CD14-positive monocyte (primary cell): ENCODE measurements at regions not wholly inside any gene's neighbourhood (a gene's known extent, or its start where the extent isn't known, plus 50 kb on each side); places are given as distances from the start of the nearest gene placed in this dataset.

Source experiments
- DNase-seq, 3 donors: peaks; one replicate each; pipeline ENCODE4 v3.0.0-alpha.2; 2011 to 2022
- H2AFZ ChIP-seq: 2 replicates; pipeline ENCODE4 v1.6.0; 2012; ENCODE audit warnings: mild to moderate bottlenecking, low read depth, low read length, inconsistent platforms; ENCODE audit not compliant: insufficient read depth, poor library complexity, severe bottlenecking
- H3K27ac ChIP-seq, 2 donors: 1 replicate in 1 of 2; 2 replicates in 1 of 2; pipeline ENCODE4 v1.5.1; 2012 to 2013; ENCODE audit warnings: low read length in 2 of 2, control low read depth in 1 of 2, inconsistent platforms in 1 of 2, low read depth in 1 of 2, mild to moderate bottlenecking in 1 of 2
- H3K27me3 ChIP-seq, 2 donors: one replicate each; pipeline versions ENCODE4 v1.6.0 to v1.6.1; 2011 to 2013; ENCODE audit warnings: low read length in 2 of 2; ENCODE audit not compliant: control insufficient read depth in 2 of 2, insufficient read depth in 2 of 2
- H3K36me3 ChIP-seq, 2 donors: replicated peaks in 1 of 2; 1 replicate in 1 of 2; 2 replicates in 1 of 2; pipeline versions ENCODE4 v1.5.1 to v1.6.1; 2012 to 2013; ENCODE audit warnings: low read length in 2 of 2, control low read depth in 1 of 2, inconsistent platforms in 1 of 2, mild to moderate bottlenecking in 1 of 2; ENCODE audit not compliant: insufficient read depth in 2 of 2, control insufficient read depth in 1 of 2
- H3K4me1 ChIP-seq, 2 donors: 1 replicate in 1 of 2; 2 replicates in 1 of 2; pipeline versions ENCODE4 v1.5.1 to v1.6.1; 2012 to 2013; ENCODE audit warnings: low read length in 2 of 2, control low read depth in 1 of 2, inconsistent platforms in 1 of 2, mild to moderate bottlenecking in 1 of 2, moderate library complexity in 1 of 2; ENCODE audit not compliant: insufficient read depth in 2 of 2, control insufficient read depth in 1 of 2
- H3K4me2 ChIP-seq: replicated peaks from 2 replicates; pipeline ENCODE3; 2012; ENCODE audit warnings: low read length, moderate library complexity, mild to moderate bottlenecking; ENCODE audit not compliant: poor library complexity, severe bottlenecking; ENCODE audit errors: extremely low read depth
- H3K4me3 ChIP-seq, 3 experiments: fragments of 200-600 bp in 1 of 3; sonication (generic) in 1 of 3; replicated peaks in 1 of 3; 1 replicate in 2 of 3; 2 replicates in 1 of 3; pipeline ENCODE4 v1.5.1; 2011 to 2013; ENCODE audit warnings: low read length in 3 of 3, mild to moderate bottlenecking in 3 of 3, control low read depth in 2 of 3, low read depth in 2 of 3, inconsistent platforms in 1 of 3, moderate library complexity in 1 of 3
- H3K79me2 ChIP-seq: 2 replicates; pipeline ENCODE4 v1.6.0; 2012; ENCODE audit warnings: mild to moderate bottlenecking, control low read depth, inconsistent platforms, low read length, moderate library complexity; ENCODE audit not compliant: insufficient read depth
- H3K9ac ChIP-seq: 2 replicates; pipeline ENCODE4 v1.6.0; 2017; ENCODE audit warnings: low read length, mild to moderate bottlenecking; ENCODE audit not compliant: insufficient read depth, poor library complexity, severe bottlenecking
- H3K9me3 ChIP-seq, 2 donors: replicated peaks in 1 of 2; 1 replicate in 1 of 2; 2 replicates in 1 of 2; pipeline versions ENCODE4 v1.5.1 to v1.6.1; 2012 to 2013; ENCODE audit warnings: low read length in 2 of 2, control low read depth in 1 of 2; ENCODE audit not compliant: control insufficient read depth in 1 of 2, insufficient read depth in 1 of 2
- H4K20me1 ChIP-seq: 2 replicates; pipeline ENCODE4 v1.6.0; 2012; ENCODE audit warnings: mild to moderate bottlenecking, low read length, control low read depth, moderate library complexity; ENCODE audit not compliant: insufficient read depth
- H3K27ac Mint-ChIP-seq, 7 donors: one replicate each; pipeline ENCODE4 v1.8.0; 2020; ENCODE audit warnings: mild to moderate bottlenecking in 7 of 7, mixed read lengths in 7 of 7, moderate library complexity in 6 of 7, inconsistent platforms in 2 of 7
- H3K27me3 Mint-ChIP-seq, 3 donors: one replicate each; pipeline ENCODE4 v1.8.0; 2021 to 2022; ENCODE audit warnings: low read depth in 3 of 3, mild to moderate bottlenecking in 3 of 3, mixed read lengths in 3 of 3, moderate library complexity in 3 of 3, inconsistent platforms in 1 of 3
- H3K36me3 Mint-ChIP-seq, 2 donors: one replicate each; pipeline ENCODE4 v1.8.0; 2020; ENCODE audit warnings: mixed read lengths in 2 of 2, inconsistent platforms in 1 of 2, mild to moderate bottlenecking in 1 of 2
- H3K4me1 Mint-ChIP-seq: one replicate; pipeline ENCODE4 v1.8.0; 2020; ENCODE audit warnings: mild to moderate bottlenecking, mixed read lengths
- H3K4me3 Mint-ChIP-seq, 2 donors: one replicate each; pipeline ENCODE4 v1.8.0; 2020; ENCODE audit warnings: mild to moderate bottlenecking in 2 of 2, mixed read lengths in 2 of 2, moderate library complexity in 1 of 2
- H3K9me3 Mint-ChIP-seq, 7 donors: one replicate each; pipeline ENCODE4 v1.8.0; 2020 to 2022; ENCODE audit warnings: mixed read lengths in 7 of 7, mild to moderate bottlenecking in 6 of 7, moderate library complexity in 6 of 7, inconsistent platforms in 2 of 7
- WGBS: methylation state at CpG from one replicate; pipeline ENCODE4 v1.1.5; 2013; ENCODE audit warnings: missing lambda C conversion rate; ENCODE audit not compliant: insufficient coverage; 5-methylcytosine and 5-hydroxymethylcytosine counted together
- intact Hi-C, 2 donors: fragments of 100-400 bp; cut with micrococcal nuclease; formaldehyde crosslinking; loops; one replicate each; pipeline versions ENCODE4 v1.15.0 to v1.15.1; 2023
- TF ChIP-seq, protein P1 (sequence below): fragments of 200-600 bp; IDR thresholded peaks from one replicate; pipeline ENCODE4 v1.8.0; 2022; ENCODE audit warnings: antibody characterized with exemption, mild to moderate bottlenecking

DNA sequence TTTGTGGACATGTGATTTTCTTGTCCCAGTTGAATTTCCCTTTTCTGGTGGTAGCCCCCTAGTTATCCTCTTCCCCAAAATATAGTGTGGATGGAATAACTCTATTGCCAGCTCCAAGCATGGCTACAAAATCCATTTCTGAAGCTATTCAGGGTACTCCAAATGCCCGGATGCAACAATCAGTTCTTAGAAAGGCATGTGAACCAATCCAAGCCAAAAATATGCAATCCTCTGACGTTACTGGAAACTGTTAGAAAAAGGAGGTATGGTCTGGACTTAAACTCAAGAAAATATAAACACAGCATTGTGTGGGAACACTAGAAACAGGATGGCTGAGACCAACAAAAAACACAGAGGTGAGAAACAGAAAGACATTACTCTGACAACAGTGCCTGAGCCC lies 347.0 kb downstream of the GPAM start:
- Mint-ChIP-seq H3K9me3 (peaks cover 0 to 2% (median 0%) of the 10 kb centered on the region in 7 donors), H3K4me3 (no peak overlapping the region), H3K27me3 (peaks cover 3 to 5% (median 3%) of the 10 kb centered on the region in 3 donors), H3K27ac (no peak overlapping the region), H3K36me3 (no peaks in the 10 kb centered on the region), H3K4me1 (no peaks in the 10 kb centered on the region)
- Histone ChIP-seq H3K36me3 (no peaks in the 10 kb centered on the region), H3K27me3 (no peaks in the 10 kb centered on the region), H3K27ac (no peak overlapping the region), H3K79me2 (no peaks in the 10 kb centered on the region), H3K9ac (no peak overlapping the region), H3K4me3 (no peak overlapping the region), H3K9me3 (no peaks in the 10 kb centered on the region), H4K20me1 (no peaks in the 10 kb centered on the region), H3K4me2 (no peak overlapping the region), H3K4me1 (no peaks in the 10 kb centered on the region), H2AFZ (no peak overlapping the region)
- intact Hi-C loops, result no loop called here
- DNase-seq, result no peak
- WGBS, result no CpG with 5 or more reads among the region's 2 CpGs
- TF ChIP-seq, protein P1, sequence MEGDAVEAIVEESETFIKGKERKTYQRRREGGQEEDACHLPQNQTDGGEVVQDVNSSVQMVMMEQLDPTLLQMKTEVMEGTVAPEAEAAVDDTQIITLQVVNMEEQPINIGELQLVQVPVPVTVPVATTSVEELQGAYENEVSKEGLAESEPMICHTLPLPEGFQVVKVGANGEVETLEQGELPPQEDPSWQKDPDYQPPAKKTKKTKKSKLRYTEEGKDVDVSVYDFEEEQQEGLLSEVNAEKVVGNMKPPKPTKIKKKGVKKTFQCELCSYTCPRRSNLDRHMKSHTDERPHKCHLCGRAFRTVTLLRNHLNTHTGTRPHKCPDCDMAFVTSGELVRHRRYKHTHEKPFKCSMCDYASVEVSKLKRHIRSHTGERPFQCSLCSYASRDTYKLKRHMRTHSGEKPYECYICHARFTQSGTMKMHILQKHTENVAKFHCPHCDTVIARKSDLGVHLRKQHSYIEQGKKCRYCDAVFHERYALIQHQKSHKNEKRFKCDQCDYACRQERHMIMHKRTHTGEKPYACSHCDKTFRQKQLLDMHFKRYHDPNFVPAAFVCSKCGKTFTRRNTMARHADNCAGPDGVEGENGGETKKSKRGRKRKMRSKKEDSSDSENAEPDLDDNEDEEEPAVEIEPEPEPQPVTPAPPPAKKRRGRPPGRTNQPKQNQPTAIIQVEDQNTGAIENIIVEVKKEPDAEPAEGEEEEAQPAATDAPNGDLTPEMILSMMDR, result no peak

- Mint-ChIP-seq H3K4me3 (no peak overlapping the region), H3K4me1 (no peaks in the 10 kb centered on the region), H3K27ac (no peak overlapping the region), H3K27me3 (peaks cover 0 to 5% (median 3%) of the 10 kb centered on the region in 3 donors), H3K36me3 (no peaks in the 10 kb centered on the region), H3K9me3 (peaks cover 0 to 1% (median 0%) of the 10 kb centered on the region in 7 donors)
- no peak overlapping the region for H3K4me3 ChIP-seq
- H4K20me1 ChIP-seq, result no peaks in the 10 kb centered on the region
- no peak overlapping the region for H2AFZ ChIP-seq
- H3K4me2 ChIP-seq, result no peak overlapping the region
- H3K9me3 ChIP-seq, result no peaks in the 10 kb centered on the region
- no peaks in the 10 kb centered on the region for H3K4me1 ChIP-seq
- H3K79me2 ChIP-seq, result no peaks in the 10 kb centered on the region
- TF ChIP-seq, protein P1, result no peak
- H3K36me3 ChIP-seq, result no peaks in the 10 kb centered on the region
- intact Hi-C loops, result no loop called here
- no peak for DNase-seq
- WGBS, result no CpG with 5 or more reads among the region's 2 CpGs
- no peak overlapping the region for H3K27ac ChIP-seq
- no peaks in the 10 kb centered on the region for H3K27me3 ChIP-seq
- no peak overlapping the region for H3K9ac ChIP-seq
Measured at GRCh38 chr10:111837086-111837485, 346.5 kb downstream of the GPAM start.
